Caco-2 (cell line): ENCODE measurements at regions not wholly inside any gene's neighbourhood (a gene's known extent, or its start where the extent isn't known, plus 50 kb on each side); places are given as distances from the start of the nearest gene placed in this dataset.
A peak's percentile ranks its signal among the peaks of the same experiment; 100 is the strongest.

Experiments used
- BruUV-seq: library from RNA; stranded (reverse); fragments of 400-500 nt; replicated peaks from 2 replicates; lab custom pipeline; 2021; lab: Mats Ljungman, UMichigan
- CTCF ChIA-PET: fragments of 300-600 bp; sonication (Branson Sonifier 250); formaldehyde crosslinking; loops from one replicate; lab custom pipeline; 2022; ENCODE audit warnings: antibody characterized with exemption; lab: Charles Lee
- POLR2A ChIA-PET: fragments of 300-600 bp; sonication (Branson Sonifier 250); formaldehyde crosslinking; loops from one replicate; lab custom pipeline; 2022; ENCODE audit warnings: antibody characterized with exemption; lab: Charles Lee
- DNase-seq, 2 experiments: peaks; one replicate each; pipeline versions ENCODE4 v3.0.0 to v3.0.0-alpha.2; 2020 to 2022
- H3K27me3 ChIP-seq: replicated peaks from 2 replicates; pipeline ENCODE4 v1.6.0; 2011; ENCODE audit warnings: low read length; ENCODE audit not compliant: control insufficient read depth, insufficient read depth
- H3K36me3 ChIP-seq: 2 replicates; pipeline ENCODE4 v1.5.1; 2011; ENCODE audit warnings: low read length; ENCODE audit not compliant: control insufficient read depth, insufficient read depth
- H3K4me1 ChIP-seq: fragments of 250-450 bp; sonication (Bioruptor Pico); 2 replicates; pipeline ENCODE4 v1.5.1; 2020; ENCODE audit warnings: mild to moderate bottlenecking
- H3K4me3 ChIP-seq: 2 replicates; pipeline ENCODE4 v1.5.1; 2011; ENCODE audit warnings: low read depth, mild to moderate bottlenecking, control low read depth, low read length
- H3K9me3 ChIP-seq: fragments of 250-450 bp; sonication (Bioruptor Pico); 2 replicates; pipeline ENCODE4 v1.5.1; 2020; ENCODE audit warnings: mild to moderate bottlenecking, moderate library complexity
- H3K27ac Mint-ChIP-seq: one replicate; pipeline ENCODE4 v1.8.0; 2022; ENCODE audit warnings: mixed read lengths; ENCODE audit not compliant: unreplicated experiment
- H3K27me3 Mint-ChIP-seq: one replicate; pipeline ENCODE4 v1.8.0; 2022; ENCODE audit warnings: mixed read lengths; ENCODE audit not compliant: insufficient read depth, unreplicated experiment
- H3K36me3 Mint-ChIP-seq: one replicate; pipeline ENCODE4 v1.8.0; 2022; ENCODE audit warnings: mild to moderate bottlenecking, mixed read lengths; ENCODE audit not compliant: insufficient read depth, unreplicated experiment
- H3K4me1 Mint-ChIP-seq: one replicate; pipeline ENCODE4 v1.8.0; 2022; ENCODE audit warnings: low read depth, mixed read lengths; ENCODE audit not compliant: unreplicated experiment
- H3K4me3 Mint-ChIP-seq: one replicate; pipeline ENCODE4 v1.8.0; 2022; ENCODE audit warnings: mild to moderate bottlenecking, moderate library complexity, mixed read lengths; ENCODE audit not compliant: unreplicated experiment
- H3K9me3 Mint-ChIP-seq: one replicate; pipeline ENCODE4 v1.8.0; 2022; ENCODE audit warnings: mixed read lengths; ENCODE audit not compliant: unreplicated experiment
- intact Hi-C: fragments of 100-400 bp; cut with micrococcal nuclease; formaldehyde crosslinking; loops from one replicate; pipeline ENCODE4 v1.10.0; 2022; ENCODE audit not compliant: unreplicated experiment
- TF ChIP-seq, protein P1 (sequence below), 2 experiments: fragments of 200-600 bp in 1 of 2; IDR thresholded peaks; 1 replicate in 1 of 2; 2 replicates in 1 of 2; pipeline versions ENCODE4 v1.5.1 to v1.8.0; 2011 to 2022; ENCODE audit warnings: antibody characterized with exemption in 1 of 2, control low read depth in 1 of 2, inconsistent platforms in 1 of 2, low read depth in 1 of 2, low read length in 1 of 2, mild to moderate bottlenecking in 1 of 2, moderate library complexity in 1 of 2; ENCODE audit not compliant: insufficient read depth in 1 of 2, severe bottlenecking in 1 of 2, unreplicated experiment in 1 of 2

DNA sequence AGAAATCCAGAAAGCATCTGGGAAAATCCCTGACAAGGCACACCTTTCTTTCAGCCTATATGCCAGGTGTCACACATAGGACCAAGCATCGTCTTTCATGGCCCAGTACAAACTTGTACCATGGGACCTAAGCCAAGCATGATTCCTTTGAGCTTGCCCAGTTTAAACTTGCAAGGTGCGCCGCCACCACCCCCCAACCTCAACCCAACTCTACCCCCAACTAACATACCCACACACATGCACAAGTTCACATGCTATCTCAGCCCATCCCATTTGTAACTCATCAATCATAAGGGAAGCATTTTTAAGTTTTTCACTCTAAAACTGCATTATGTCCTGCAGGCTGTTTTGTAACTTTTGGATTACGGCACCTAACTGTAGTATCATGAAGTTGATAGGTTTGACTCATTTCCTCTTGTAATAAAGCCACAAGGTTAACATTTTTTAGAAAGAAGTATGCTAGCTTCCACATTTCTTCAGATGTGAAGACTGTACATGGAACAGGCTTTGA, 145.9 kb upstream of the FST start:
- H3K36me3 Mint-ChIP-seq: no peaks in the 10 kb centered on the region
- Histone ChIP-seq H3K9me3 (no peaks in the 10 kb centered on the region), H3K27me3 (no peaks in the 10 kb centered on the region), H3K36me3 (no peaks in the 10 kb centered on the region), H3K4me1 (no peaks in the 10 kb centered on the region), H3K4me3 (no peak overlapping the region)
- BruUV-seq: no TSS peak
- ChIA-PET CTCF (no interaction called here), POLR2A (no interaction called here)
- no peaks in the 10 kb centered on the region for H3K9me3 Mint-ChIP-seq
- intact Hi-C loops: no loop called here
- no peak overlapping the region for H3K4me3 Mint-ChIP-seq
- TF ChIP-seq, protein P1, sequence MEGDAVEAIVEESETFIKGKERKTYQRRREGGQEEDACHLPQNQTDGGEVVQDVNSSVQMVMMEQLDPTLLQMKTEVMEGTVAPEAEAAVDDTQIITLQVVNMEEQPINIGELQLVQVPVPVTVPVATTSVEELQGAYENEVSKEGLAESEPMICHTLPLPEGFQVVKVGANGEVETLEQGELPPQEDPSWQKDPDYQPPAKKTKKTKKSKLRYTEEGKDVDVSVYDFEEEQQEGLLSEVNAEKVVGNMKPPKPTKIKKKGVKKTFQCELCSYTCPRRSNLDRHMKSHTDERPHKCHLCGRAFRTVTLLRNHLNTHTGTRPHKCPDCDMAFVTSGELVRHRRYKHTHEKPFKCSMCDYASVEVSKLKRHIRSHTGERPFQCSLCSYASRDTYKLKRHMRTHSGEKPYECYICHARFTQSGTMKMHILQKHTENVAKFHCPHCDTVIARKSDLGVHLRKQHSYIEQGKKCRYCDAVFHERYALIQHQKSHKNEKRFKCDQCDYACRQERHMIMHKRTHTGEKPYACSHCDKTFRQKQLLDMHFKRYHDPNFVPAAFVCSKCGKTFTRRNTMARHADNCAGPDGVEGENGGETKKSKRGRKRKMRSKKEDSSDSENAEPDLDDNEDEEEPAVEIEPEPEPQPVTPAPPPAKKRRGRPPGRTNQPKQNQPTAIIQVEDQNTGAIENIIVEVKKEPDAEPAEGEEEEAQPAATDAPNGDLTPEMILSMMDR (IDR thresholded peaks at IDR 0.05; ENCODE audit: insufficient read depth in 1 of 2, low read depth in 1 of 2, low read length in 1 of 2, severe bottlenecking in 1 of 2, unreplicated experiment in 1 of 2): no peak
- H3K27ac Mint-ChIP-seq: no peak overlapping the region
- H3K4me1 Mint-ChIP-seq: no peaks in the 10 kb centered on the region
- DNase-seq: no peak
- H3K27me3 Mint-ChIP-seq: peaks cover 3% of the 10 kb centered on the region

DNA sequence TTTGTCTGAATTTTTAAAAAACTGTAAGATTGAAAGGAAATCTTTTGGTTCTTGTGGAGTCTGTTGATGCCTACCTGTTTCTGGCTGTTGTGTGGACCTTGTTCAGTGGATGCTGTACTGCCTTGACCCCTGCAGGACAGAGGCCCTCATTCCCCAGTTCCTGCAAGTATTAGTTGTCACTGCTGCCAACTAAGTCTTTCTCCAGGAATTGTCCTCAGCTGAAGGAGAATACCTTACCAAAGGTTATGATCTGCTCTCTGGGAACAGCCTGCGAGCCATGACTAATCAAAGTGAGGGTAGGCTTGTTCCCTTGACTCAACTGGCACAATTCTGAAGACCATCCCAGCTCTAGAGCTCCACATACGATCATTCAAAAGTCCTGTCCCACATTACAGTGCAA, 145.3 kb upstream of the FST start:
- Mint-ChIP-seq H3K9me3 (no peaks in the 10 kb centered on the region), H3K27ac (no peak overlapping the region), H3K4me3 (no peak overlapping the region), H3K36me3 (no peaks in the 10 kb centered on the region), H3K27me3 (peaks cover 3% of the 10 kb centered on the region), H3K4me1 (no peaks in the 10 kb centered on the region)
- Histone ChIP-seq H3K4me1 (no peaks in the 10 kb centered on the region), H3K36me3 (no peaks in the 10 kb centered on the region), H3K4me3 (no peak overlapping the region), H3K27me3 (no peaks in the 10 kb centered on the region), H3K9me3 (no peaks in the 10 kb centered on the region)
- ChIA-PET CTCF (interaction anchor here (1.2 kb wide), 1 partner anchor 164 kb away, joined by 4 read pairs; no protein-coding TSS in a partner anchor), POLR2A (no interaction called here)
- intact Hi-C loops: loop anchor here (1.0 kb wide), 2 partner anchors 73 to 165 kb away; no protein-coding TSS in a partner anchor
- TF ChIP-seq, protein P1 (IDR thresholded peaks at IDR 0.05; ENCODE audit: insufficient read depth in 1 of 2, low read depth in 1 of 2, low read length in 1 of 2, severe bottlenecking in 1 of 2, unreplicated experiment in 1 of 2): peak; percentile 41 to 70
- peak; percentile 39 to 48 for DNase-seq
- BruUV-seq: no TSS peak

DNA sequence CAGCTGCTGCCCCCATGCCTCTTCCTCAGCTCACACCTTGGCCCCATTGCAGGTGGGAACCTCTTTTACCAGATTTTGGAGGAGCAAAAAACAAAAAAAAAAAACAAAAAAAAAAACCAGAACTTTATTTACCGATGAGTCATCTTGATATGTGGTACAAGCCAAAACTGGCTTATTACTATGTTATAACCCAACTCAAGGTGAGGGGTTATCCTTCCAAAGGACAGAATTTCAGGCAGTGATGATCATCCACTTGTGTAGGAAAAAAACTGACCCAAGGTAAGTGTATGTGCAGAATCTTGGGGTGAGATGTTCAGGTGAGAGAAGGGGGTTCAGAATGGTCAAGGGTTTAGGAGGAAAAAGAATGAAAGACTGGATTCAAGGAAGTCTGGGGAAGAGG, 142.6 kb upstream of the FST start:
- no peaks in the 10 kb centered on the region for H3K36me3 Mint-ChIP-seq
- H3K9me3 Mint-ChIP-seq: no peaks in the 10 kb centered on the region
- no peak overlapping the region for H3K4me3 Mint-ChIP-seq
- no peak for DNase-seq
- no TSS peak for BruUV-seq
- Histone ChIP-seq H3K4me3 (no peak overlapping the region), H3K9me3 (no peaks in the 10 kb centered on the region), H3K4me1 (no peaks in the 10 kb centered on the region), H3K27me3 (no peaks in the 10 kb centered on the region), H3K36me3 (no peaks in the 10 kb centered on the region)
- POLR2A ChIA-PET: no interaction called here
- no peak overlapping the region for H3K27ac Mint-ChIP-seq
- no peaks in the 10 kb centered on the region for H3K4me1 Mint-ChIP-seq
- H3K27me3 Mint-ChIP-seq: peaks cover 3% of the 10 kb centered on the region
- intact Hi-C loops: no loop called here
- CTCF ChIA-PET: no interaction called here
- TF ChIP-seq, protein P1 (IDR thresholded peaks at IDR 0.05; ENCODE audit: insufficient read depth in 1 of 2, low read depth in 1 of 2, low read length in 1 of 2, severe bottlenecking in 1 of 2, unreplicated experiment in 1 of 2): no peak
